ENCODE measurements at regions not wholly inside any gene's neighbourhood (a gene's known extent, or its start where the extent isn't known, plus 50 kb on each side); places are given as distances from the start of the nearest gene placed in this dataset.

GRCh38 chr3:177824190-177824786, 627.0 kb upstream of the TBL1XR1 start:
- ChIA-PET POLR2A (ENCODE audit: low non-redundant PET) (no interaction called here), CTCF (interaction anchor here (0.6 kb wide), 2 partner anchors 48 to 1451 kb away, joined by 3 to 4 read pairs; no protein-coding TSS in a partner anchor)
- DNase-seq (ENCODE audit: low spot score), result peak; percentile 14
- H3K27ac ChIP-seq, result peak overlapping the region; percentile 59
- TF ChIP-seq, protein P1, sequence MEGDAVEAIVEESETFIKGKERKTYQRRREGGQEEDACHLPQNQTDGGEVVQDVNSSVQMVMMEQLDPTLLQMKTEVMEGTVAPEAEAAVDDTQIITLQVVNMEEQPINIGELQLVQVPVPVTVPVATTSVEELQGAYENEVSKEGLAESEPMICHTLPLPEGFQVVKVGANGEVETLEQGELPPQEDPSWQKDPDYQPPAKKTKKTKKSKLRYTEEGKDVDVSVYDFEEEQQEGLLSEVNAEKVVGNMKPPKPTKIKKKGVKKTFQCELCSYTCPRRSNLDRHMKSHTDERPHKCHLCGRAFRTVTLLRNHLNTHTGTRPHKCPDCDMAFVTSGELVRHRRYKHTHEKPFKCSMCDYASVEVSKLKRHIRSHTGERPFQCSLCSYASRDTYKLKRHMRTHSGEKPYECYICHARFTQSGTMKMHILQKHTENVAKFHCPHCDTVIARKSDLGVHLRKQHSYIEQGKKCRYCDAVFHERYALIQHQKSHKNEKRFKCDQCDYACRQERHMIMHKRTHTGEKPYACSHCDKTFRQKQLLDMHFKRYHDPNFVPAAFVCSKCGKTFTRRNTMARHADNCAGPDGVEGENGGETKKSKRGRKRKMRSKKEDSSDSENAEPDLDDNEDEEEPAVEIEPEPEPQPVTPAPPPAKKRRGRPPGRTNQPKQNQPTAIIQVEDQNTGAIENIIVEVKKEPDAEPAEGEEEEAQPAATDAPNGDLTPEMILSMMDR (conservative IDR thresholded peaks at IDR 0.05; ENCODE audit: low read depth), result no peak

GRCh38 chr3:177824841-177825240, 627.6 kb upstream of the TBL1XR1 start:
- no peak overlapping the region for H3K27ac ChIP-seq
- DNase-seq (ENCODE audit: low spot score), result no peak
- TF ChIP-seq, protein P1 (conservative IDR thresholded peaks at IDR 0.05; ENCODE audit: low read depth), result no peak
- ChIA-PET POLR2A (ENCODE audit: low non-redundant PET) (no interaction called here), CTCF (interaction anchor here (0.6 to 1.4 kb wide), 3 partner anchors 140 to 1451 kb away, joined by 3 to 9 read pairs (median 3); no protein-coding TSS in a partner anchor)

- DNase-seq (ENCODE audit: low spot score), result no peak
- ChIA-PET POLR2A (ENCODE audit: low non-redundant PET) (no interaction called here), CTCF (interaction anchor here (0.5 to 1.4 kb wide), 4 partner anchors 129 to 951 kb away, joined by 3 to 9 read pairs (median 5); no protein-coding TSS in a partner anchor)
- no peak overlapping the region for H3K27ac ChIP-seq
- TF ChIP-seq, protein P1 (conservative IDR thresholded peaks at IDR 0.05; ENCODE audit: low read depth), result no peak
These were observed 629.0 kb upstream of the TBL1XR1 start for GRCh38 chr3:177826253-177826652.

DNA sequence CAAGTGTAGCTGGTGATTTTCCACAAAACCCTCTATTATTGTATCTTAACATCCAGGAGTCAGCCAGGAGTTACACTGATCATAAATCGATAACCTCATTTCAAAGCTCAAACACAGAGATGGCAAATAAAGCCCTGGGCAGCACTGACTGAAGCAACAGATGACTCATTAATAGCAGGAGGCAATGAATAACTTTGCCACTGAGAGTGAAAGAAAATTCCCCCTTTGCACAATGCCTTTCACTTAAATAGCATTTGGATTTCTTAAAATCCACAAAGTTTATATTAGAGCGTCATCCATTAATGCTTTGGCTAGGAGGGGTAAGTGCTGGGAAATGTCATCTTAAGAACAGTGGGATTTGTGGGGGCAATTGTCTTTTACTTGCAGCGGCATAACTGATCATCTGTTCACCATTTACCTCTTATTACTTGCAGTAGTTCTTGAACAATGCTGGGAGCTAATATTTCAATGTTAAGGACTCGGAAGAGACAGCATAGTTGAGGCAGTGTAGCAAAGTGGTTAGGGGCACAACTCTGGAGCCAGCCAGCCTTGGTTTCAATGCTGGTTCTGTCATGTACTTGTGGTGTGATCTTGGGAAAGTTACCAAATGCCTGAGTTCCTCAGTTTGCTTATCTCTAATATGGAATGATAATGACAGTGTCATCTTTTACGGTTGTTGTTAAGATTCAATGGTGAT, 630.4 kb upstream of the TBL1XR1 start:
- peak; percentile 55 for DNase-seq (ENCODE audit: low spot score)
- ChIA-PET CTCF (no interaction called here), POLR2A (ENCODE audit: low non-redundant PET) (no interaction called here)
- H3K27ac ChIP-seq, result no peak overlapping the region
- TF ChIP-seq, protein P1 (conservative IDR thresholded peaks at IDR 0.05; ENCODE audit: low read depth), result no peak

DNA sequence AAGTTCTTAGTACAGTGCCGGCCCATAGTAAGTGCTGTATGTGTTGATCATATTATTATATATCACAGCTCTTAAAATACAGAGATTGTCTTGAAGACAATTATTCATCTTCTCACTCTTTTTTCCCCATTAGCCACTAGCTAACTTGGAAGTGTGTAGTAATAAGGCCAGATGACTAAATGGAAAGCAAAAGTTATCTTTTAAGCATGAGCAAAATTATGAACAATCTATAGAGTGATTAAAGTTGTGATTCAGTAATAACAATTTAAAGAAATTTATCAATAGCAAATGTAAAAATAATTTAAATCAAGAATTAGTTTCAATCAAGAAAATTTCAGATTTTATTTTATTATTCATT, 630.9 kb upstream of the TBL1XR1 start:
- DNase-seq (ENCODE audit: low spot score), result no peak
- ChIA-PET POLR2A (ENCODE audit: low non-redundant PET) (no interaction called here), CTCF (no interaction called here)
- TF ChIP-seq, protein P1 (conservative IDR thresholded peaks at IDR 0.05; ENCODE audit: low read depth), result no peak
- H3K27ac ChIP-seq, result no peak overlapping the region

GRCh38 chr3:177830411-177830849, 633.1 kb upstream of the TBL1XR1 start:
- TF ChIP-seq, protein P1 (conservative IDR thresholded peaks at IDR 0.05; ENCODE audit: low read depth), result no peak
- CTCF ChIA-PET, result no interaction called here
- peak overlapping the region; percentile 28; the same call in 1 of the 2 replicates for H3K27ac ChIP-seq
- POLR2A ChIA-PET (ENCODE audit: low non-redundant PET), result no interaction called here
- peak; percentile 34 for DNase-seq (ENCODE audit: low spot score)

Data from RWPE1 (cell line).